CD14-positive monocyte (primary cell): ENCODE measurements at regions not wholly inside any gene's neighbourhood (a gene's known extent, or its start where the extent isn't known, plus 50 kb on each side); places are given as distances from the start of the nearest gene placed in this dataset.

ENCODE experiments used
- DNase-seq, 3 donors: peaks; one replicate each; pipeline ENCODE4 v3.0.0-alpha.2; 2011 to 2022
- H2AFZ ChIP-seq: 2 replicates; pipeline ENCODE4 v1.6.0; 2012; ENCODE audit warnings: mild to moderate bottlenecking, low read depth, low read length, inconsistent platforms; ENCODE audit not compliant: insufficient read depth, poor library complexity, severe bottlenecking
- H3K27ac ChIP-seq, 2 donors: 1 replicate in 1 of 2; 2 replicates in 1 of 2; pipeline ENCODE4 v1.5.1; 2012 to 2013; ENCODE audit warnings: low read length in 2 of 2, control low read depth in 1 of 2, inconsistent platforms in 1 of 2, low read depth in 1 of 2, mild to moderate bottlenecking in 1 of 2
- H3K27me3 ChIP-seq, 2 donors: one replicate each; pipeline versions ENCODE4 v1.6.0 to v1.6.1; 2011 to 2013; ENCODE audit warnings: low read length in 2 of 2; ENCODE audit not compliant: control insufficient read depth in 2 of 2, insufficient read depth in 2 of 2
- H3K36me3 ChIP-seq, 2 donors: replicated peaks in 1 of 2; 1 replicate in 1 of 2; 2 replicates in 1 of 2; pipeline versions ENCODE4 v1.5.1 to v1.6.1; 2012 to 2013; ENCODE audit warnings: low read length in 2 of 2, control low read depth in 1 of 2, inconsistent platforms in 1 of 2, mild to moderate bottlenecking in 1 of 2; ENCODE audit not compliant: insufficient read depth in 2 of 2, control insufficient read depth in 1 of 2
- H3K4me1 ChIP-seq, 2 donors: 1 replicate in 1 of 2; 2 replicates in 1 of 2; pipeline versions ENCODE4 v1.5.1 to v1.6.1; 2012 to 2013; ENCODE audit warnings: low read length in 2 of 2, control low read depth in 1 of 2, inconsistent platforms in 1 of 2, mild to moderate bottlenecking in 1 of 2, moderate library complexity in 1 of 2; ENCODE audit not compliant: insufficient read depth in 2 of 2, control insufficient read depth in 1 of 2
- H3K4me2 ChIP-seq: replicated peaks from 2 replicates; pipeline ENCODE3; 2012; ENCODE audit warnings: low read length, moderate library complexity, mild to moderate bottlenecking; ENCODE audit not compliant: poor library complexity, severe bottlenecking; ENCODE audit errors: extremely low read depth
- H3K4me3 ChIP-seq, 3 experiments: fragments of 200-600 bp in 1 of 3; sonication (generic) in 1 of 3; replicated peaks in 1 of 3; 1 replicate in 2 of 3; 2 replicates in 1 of 3; pipeline ENCODE4 v1.5.1; 2011 to 2013; ENCODE audit warnings: low read length in 3 of 3, mild to moderate bottlenecking in 3 of 3, control low read depth in 2 of 3, low read depth in 2 of 3, inconsistent platforms in 1 of 3, moderate library complexity in 1 of 3
- H3K79me2 ChIP-seq: 2 replicates; pipeline ENCODE4 v1.6.0; 2012; ENCODE audit warnings: mild to moderate bottlenecking, control low read depth, inconsistent platforms, low read length, moderate library complexity; ENCODE audit not compliant: insufficient read depth
- H3K9ac ChIP-seq: 2 replicates; pipeline ENCODE4 v1.6.0; 2017; ENCODE audit warnings: low read length, mild to moderate bottlenecking; ENCODE audit not compliant: insufficient read depth, poor library complexity, severe bottlenecking
- H3K9me3 ChIP-seq, 2 donors: replicated peaks in 1 of 2; 1 replicate in 1 of 2; 2 replicates in 1 of 2; pipeline versions ENCODE4 v1.5.1 to v1.6.1; 2012 to 2013; ENCODE audit warnings: low read length in 2 of 2, control low read depth in 1 of 2; ENCODE audit not compliant: control insufficient read depth in 1 of 2, insufficient read depth in 1 of 2
- H4K20me1 ChIP-seq: 2 replicates; pipeline ENCODE4 v1.6.0; 2012; ENCODE audit warnings: mild to moderate bottlenecking, low read length, control low read depth, moderate library complexity; ENCODE audit not compliant: insufficient read depth
- H3K27ac Mint-ChIP-seq, 7 donors: one replicate each; pipeline ENCODE4 v1.8.0; 2020; ENCODE audit warnings: mild to moderate bottlenecking in 7 of 7, mixed read lengths in 7 of 7, moderate library complexity in 6 of 7, inconsistent platforms in 2 of 7
- H3K27me3 Mint-ChIP-seq, 3 donors: one replicate each; pipeline ENCODE4 v1.8.0; 2021 to 2022; ENCODE audit warnings: low read depth in 3 of 3, mild to moderate bottlenecking in 3 of 3, mixed read lengths in 3 of 3, moderate library complexity in 3 of 3, inconsistent platforms in 1 of 3
- H3K36me3 Mint-ChIP-seq, 2 donors: one replicate each; pipeline ENCODE4 v1.8.0; 2020; ENCODE audit warnings: mixed read lengths in 2 of 2, inconsistent platforms in 1 of 2, mild to moderate bottlenecking in 1 of 2
- H3K4me1 Mint-ChIP-seq: one replicate; pipeline ENCODE4 v1.8.0; 2020; ENCODE audit warnings: mild to moderate bottlenecking, mixed read lengths
- H3K4me3 Mint-ChIP-seq, 2 donors: one replicate each; pipeline ENCODE4 v1.8.0; 2020; ENCODE audit warnings: mild to moderate bottlenecking in 2 of 2, mixed read lengths in 2 of 2, moderate library complexity in 1 of 2
- H3K9me3 Mint-ChIP-seq, 7 donors: one replicate each; pipeline ENCODE4 v1.8.0; 2020 to 2022; ENCODE audit warnings: mixed read lengths in 7 of 7, mild to moderate bottlenecking in 6 of 7, moderate library complexity in 6 of 7, inconsistent platforms in 2 of 7
- CTCF ChIP-seq: fragments of 200-600 bp; IDR thresholded peaks from one replicate; pipeline ENCODE4 v1.8.0; 2022; ENCODE audit warnings: antibody characterized with exemption, mild to moderate bottlenecking
- WGBS: methylation state at CpG from one replicate; pipeline ENCODE4 v1.1.5; 2013; ENCODE audit warnings: missing lambda C conversion rate; ENCODE audit not compliant: insufficient coverage; 5-methylcytosine and 5-hydroxymethylcytosine counted together
- intact Hi-C, 2 donors: fragments of 100-400 bp; cut with micrococcal nuclease; formaldehyde crosslinking; loops; one replicate each; pipeline versions ENCODE4 v1.15.0 to v1.15.1; 2023

DNA sequence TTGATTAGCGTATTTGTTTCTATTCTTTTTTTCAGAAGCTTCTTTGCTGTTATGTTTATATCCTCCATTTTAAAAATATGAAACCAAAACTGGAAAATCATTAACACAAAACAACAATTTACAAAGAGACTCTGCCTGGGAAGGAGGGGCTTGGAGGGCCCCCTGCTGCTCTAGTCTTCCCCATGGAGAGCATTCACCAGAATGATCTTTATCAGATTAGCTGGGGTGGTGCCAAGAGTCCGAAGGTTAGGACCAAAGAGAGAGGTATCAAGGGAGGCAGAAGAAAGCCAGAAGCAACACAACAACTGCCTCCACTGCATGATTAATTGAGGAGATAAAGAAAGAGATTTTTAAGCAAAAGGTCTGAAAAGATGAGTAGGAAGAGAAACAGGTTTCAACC lies 218.6 kb downstream of the IRS1 start:
- Histone ChIP-seq H3K4me2 (no peak overlapping the region), H3K4me3 (no peak overlapping the region), H2AFZ (no peak overlapping the region), H3K79me2 (no peaks in the 10 kb centered on the region), H3K27me3 (no peaks in the 10 kb centered on the region), H3K9me3 (no peaks in the 10 kb centered on the region), H4K20me1 (no peaks in the 10 kb centered on the region), H3K27ac (no peak overlapping the region), H3K36me3 (no peaks in the 10 kb centered on the region), H3K4me1 (no peaks in the 10 kb centered on the region), H3K9ac (no peak overlapping the region)
- peaks cover 0 to 8% (median 3%) of the 10 kb centered on the region in 7 donors for H3K9me3 Mint-ChIP-seq
- no peak overlapping the region for H3K4me3 Mint-ChIP-seq
- intact Hi-C loops, result no loop called here
- H3K4me1 Mint-ChIP-seq, result no peaks in the 10 kb centered on the region
- TF ChIP-seq CTCF, result no peak
- no peak for DNase-seq
- WGBS, result no CpG with 5 or more reads among the region's 2 CpGs
- no peak overlapping the region for H3K27ac Mint-ChIP-seq
- H3K36me3 Mint-ChIP-seq, result no peaks in the 10 kb centered on the region
- H3K27me3 Mint-ChIP-seq, result peaks cover 0 to 5% (median 4%) of the 10 kb centered on the region in 3 donors

DNA sequence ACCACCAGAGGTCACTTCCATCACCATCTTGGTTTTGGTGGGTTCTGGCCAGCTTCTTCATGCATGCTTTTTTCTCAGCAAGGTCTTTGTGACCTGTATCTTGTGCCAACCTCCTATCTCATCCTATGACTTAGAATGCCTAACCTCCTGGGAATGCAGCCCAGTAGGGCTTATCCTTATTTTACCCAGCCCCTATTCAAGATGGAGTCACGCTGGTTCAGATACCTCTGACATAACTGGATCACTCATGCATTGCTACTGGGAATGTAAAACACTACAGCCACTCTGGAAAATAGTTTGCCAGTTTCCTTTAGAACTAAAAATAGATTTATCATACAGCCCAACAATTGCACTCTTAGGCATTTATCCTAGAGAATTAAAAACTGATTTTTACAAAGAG lies 219.2 kb downstream of the IRS1 start:
- no peak for DNase-seq
- WGBS, result 67% methylated on average over 1 of the region's 1 CpG
- Mint-ChIP-seq H3K4me3 (no peak overlapping the region), H3K27me3 (peaks cover 0 to 5% (median 4%) of the 10 kb centered on the region in 3 donors), H3K36me3 (no peaks in the 10 kb centered on the region), H3K9me3 (peaks cover 2 to 8% (median 4%) of the 10 kb centered on the region in 7 donors), H3K27ac (no peak overlapping the region), H3K4me1 (no peaks in the 10 kb centered on the region)
- Histone ChIP-seq H3K9ac (no peak overlapping the region), H3K36me3 (no peaks in the 10 kb centered on the region), H3K9me3 (no peaks in the 10 kb centered on the region), H3K4me1 (no peaks in the 10 kb centered on the region), H3K4me3 (no peak overlapping the region), H3K27me3 (no peaks in the 10 kb centered on the region), H3K27ac (no peak overlapping the region), H4K20me1 (no peaks in the 10 kb centered on the region), H3K4me2 (no peak overlapping the region), H3K79me2 (no peaks in the 10 kb centered on the region), H2AFZ (no peak overlapping the region)
- TF ChIP-seq CTCF, result no peak
- intact Hi-C loops, result no loop called here
